ENCODE measurements at regions not wholly inside any gene's neighbourhood (a gene's known extent, or its start where the extent isn't known, plus 50 kb on each side); places are given as distances from the start of the nearest gene placed in this dataset.

GRCh38 chr20:58138395-58138794, 90.1 kb downstream of the ANKRD60 start:
- DNase-seq, result no peak

DNA sequence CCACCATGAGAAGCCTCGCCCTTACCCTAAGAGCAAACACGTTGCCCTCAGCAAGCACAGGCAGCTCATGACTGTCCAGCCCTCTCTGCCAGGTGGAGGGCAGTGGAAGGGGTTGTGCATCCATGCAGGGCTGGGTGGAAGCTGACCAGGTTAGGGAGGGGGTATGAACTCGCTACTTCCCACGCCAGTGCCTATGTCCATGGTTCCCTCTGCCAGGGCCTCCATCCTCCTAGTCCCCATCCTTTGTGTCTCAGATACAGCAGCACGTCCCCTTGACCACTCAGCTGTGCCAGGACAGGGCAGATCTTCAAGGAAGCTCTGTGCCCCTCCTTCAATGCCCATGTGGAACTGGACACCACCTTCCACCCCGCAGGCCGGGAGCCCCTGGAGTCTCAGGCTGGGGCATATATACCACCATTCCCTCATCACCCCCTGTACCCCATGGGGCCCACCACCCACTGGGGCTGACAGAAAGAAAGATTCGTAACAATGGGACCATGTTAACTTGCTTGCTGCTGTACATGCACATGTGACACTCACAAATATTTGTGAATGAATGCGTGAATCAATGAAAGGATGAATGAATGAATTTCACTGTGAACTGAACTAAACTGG, 90.7 kb downstream of the ANKRD60 start:
- no peak for DNase-seq

DNA sequence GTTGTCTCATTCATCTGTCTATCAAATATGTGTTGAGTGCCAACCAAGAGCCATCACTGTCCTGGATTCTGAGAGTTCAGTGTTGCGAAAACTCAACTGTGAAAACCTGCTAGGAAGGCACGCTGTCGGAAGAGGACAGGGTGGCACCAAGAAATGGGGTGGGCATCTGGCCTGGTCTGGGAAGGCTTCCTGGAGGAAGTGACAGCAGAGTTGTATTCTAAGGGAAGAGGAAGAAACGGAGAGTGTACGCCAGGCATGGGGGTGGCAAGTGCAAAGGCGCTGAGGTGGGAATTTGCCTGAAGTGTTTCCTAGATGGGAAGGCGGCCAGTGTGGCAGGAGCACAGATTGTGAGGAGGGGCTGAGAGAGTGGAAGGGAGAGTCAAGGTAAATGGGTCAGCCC, 91.2 kb downstream of the ANKRD60 start:
- no peak for DNase-seq

GRCh38 chr20:58136149-58136484, 92.3 kb downstream of the ANKRD60 start:
- no peak for DNase-seq

DNA sequence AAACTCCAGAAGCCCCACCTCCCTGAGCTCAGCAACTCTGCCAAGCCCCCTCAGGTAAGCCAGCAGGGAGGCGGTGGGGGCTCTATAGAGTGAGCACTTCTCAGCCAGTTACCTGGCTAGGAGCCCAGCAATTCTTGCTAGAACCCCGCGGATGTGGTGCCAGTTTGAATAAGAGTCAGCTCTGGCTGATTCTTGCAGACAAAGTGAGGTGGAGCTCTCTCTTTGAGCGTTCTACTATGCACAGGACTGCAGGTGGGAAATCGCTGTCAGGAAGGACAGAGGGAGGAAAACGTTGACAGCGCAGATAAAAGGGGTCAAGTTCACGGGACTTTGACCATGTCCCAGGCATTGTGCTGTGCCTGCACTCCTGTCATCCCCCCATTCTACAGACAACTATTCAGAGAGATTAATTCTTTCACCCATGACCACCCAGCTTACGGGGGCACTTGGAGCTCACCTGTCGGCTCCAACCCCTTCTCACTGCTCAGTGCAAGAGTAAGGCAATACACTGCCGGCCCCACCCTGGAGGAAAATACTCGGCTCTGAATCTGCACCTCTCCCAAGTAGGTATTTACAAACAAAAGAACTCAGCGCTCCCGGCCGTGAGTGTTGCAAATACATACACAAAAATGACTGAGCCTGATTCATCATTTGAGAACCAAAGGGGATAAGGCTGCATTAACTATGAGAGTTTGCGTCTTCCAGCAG, 92.9 kb downstream of the ANKRD60 start:
- no peak for DNase-seq

DNA sequence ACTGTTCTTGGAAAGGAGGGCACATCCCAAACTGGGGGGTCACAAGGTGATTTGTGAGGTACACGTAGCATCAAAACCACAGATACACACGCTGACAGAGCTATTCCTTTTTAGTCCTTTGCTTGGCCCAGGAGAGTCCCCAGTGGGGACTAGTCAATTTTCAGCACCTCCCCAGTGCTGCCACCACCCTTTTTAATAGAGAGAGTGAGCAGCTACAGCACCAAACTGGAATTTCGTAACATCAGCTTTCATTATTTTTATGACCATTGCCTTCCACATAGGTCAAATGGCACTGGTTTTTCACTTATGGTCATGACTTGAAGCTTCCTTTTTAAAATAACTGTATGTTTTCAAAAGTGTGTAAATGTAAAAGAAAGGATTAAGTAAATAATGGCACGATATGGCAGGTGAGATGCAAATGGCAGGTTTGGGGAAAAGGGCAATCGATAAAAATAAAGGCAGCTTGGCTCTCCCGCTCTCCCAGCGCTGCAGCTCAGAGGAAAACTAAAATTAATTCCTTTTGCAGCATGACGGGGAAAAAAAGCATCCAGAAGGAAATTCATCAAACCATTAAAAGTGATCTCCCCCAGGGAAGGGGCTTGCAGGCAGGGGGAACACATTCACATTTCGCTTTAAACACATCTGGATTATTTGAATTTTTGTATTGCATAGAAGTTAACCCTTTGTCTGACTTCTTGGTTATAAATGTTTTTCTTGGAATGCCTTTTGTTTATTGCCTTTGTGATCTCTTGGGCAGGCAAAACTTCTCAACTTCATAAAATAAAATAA, 95.2 kb downstream of the ANKRD60 start:
- no peak for DNase-seq

- no peak for DNase-seq
These were observed 96.8 kb downstream of the ANKRD60 start for GRCh38 chr20:58131551-58132142.

DNA sequence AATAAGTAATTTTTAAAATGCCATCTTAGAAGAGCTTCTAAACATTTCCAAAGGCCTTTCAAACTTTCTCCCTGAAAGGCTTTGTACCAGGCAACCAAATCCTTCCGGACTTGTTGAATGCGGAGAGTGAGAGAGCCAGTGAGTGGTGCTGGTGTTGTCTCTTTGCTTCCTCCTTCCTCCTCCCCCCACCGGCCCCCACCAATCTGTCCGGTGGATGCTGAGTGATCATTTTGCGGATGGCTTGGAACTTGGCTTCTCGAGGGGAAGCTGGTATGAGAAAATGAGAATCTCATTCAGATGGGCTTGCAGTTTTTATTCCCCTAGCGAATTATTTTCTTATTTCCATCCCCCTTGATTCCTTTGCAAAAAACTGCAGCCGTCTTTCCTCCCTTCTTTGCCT, 97.3 kb downstream of the ANKRD60 start:
- DNase-seq, result no peak

DNA sequence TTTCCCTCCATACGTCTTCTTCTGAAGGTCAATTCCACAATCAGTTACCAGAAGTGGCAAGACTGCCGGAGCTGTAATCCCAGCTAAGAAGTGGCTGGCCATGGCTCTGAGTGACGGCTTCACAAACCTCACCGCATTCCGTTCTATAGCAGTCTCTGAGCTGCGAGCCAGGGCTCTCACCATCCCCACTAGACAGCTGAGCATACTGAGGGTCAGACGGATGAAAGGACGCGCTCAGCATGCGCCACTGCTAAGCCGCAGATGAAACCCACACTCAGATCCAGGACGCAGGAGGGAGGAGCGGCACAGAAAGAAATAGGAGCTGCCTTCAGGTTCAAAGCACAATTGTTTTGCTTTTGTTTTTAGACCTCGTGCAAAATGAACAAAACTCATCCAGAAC, 97.9 kb downstream of the ANKRD60 start:
- DNase-seq, result no peak

GRCh38 chr20:58130156-58130555, 98.3 kb downstream of the ANKRD60 start:
- DNase-seq, result no peak

- DNase-seq, result no peak
These were observed 98.7 kb downstream of the ANKRD60 start for GRCh38 chr20:58129721-58130151.

GRCh38 chr20:58128635-58129625, 99.5 kb downstream of the ANKRD60 start:
- DNase-seq, result no peak

GRCh38 chr20:58127701-58128111, 100.7 kb downstream of the ANKRD60 start:
- no peak for DNase-seq

DNA sequence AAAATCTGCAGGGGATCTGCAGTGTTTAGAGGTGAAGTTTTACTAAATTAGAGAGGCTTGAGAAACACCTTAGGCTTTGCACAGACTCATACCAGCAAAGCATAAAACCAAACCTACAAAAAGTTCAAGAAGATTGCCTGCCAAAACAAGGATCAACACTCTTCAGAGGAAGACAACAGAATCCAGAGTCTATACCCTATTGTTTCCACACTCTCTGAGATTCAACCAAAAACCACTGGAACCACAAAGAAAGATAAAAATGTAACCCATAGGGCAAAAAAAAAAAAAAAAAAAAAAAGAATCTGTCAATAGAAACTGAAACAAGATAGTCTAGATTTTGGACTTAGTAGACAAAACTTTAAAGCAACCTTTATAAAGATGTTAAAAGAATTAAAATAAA, 102.7 kb downstream of the ANKRD60 start:
- no peak for DNase-seq

DNA sequence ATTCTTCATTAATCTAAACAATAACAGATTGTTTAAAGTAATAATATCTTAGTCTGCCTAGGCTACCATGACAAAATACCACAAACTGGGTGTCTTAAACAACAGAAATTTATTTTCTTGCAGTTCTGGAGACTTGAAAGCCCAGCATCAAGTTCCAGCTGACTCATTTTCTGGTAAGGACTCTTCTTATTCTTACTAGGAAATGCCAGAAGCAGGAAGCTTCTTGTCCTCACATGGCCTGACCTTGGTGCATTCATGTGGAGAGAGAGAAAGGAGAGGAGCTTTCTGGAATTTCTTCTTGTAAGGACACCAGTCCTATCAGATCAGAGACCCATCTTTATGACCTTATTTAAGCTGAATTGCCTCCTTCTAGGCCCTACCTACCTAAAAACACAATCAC, 110.5 kb downstream of the ANKRD60 start:
- DNase-seq, result no peak

DNA sequence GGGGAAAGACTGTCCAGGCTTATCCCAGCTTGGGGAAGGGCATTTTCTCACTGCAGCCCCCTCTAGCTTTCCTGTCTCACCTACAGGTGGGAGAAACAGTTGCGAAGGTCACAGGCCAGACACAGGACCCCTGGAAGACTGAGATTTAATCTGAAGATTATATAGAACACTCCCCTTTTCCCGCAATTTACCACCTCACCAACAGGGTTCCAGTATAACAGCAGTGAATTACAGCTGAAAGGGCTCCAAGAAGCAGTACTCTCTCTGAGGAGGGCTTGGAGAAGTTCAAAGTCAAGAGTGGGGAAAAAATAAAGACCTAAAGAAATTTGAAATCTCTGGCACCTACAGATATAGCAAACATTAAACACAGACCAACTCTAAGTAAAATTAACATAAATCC, 111.9 kb downstream of the ANKRD60 start:
- DNase-seq, result no peak

DNA sequence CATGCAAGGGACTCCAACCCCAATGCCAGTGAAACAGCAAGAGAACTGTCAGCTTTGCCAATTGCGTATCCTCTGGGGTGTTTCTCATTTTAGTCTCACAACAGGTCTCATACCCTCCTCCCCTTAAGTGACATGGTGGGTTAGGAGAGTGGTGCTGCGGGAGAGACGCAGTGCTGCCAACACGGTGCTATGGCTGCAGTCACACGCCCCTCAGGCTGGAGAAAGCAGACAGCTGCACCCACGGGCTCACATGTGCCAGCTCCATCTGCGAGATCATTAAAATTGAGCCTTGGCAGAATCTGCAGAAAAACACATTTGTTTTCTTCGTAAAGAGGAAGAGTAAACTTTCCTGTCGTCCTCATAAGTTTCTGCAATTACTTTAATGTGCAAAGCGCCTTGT, 114.7 kb downstream of the ANKRD60 start:
- no peak for DNase-seq

GRCh38 chr20:58112017-58112781, 116.3 kb downstream of the ANKRD60 start:
- no peak for DNase-seq

- no peak for DNase-seq
These were observed 117.0 kb downstream of the ANKRD60 start for GRCh38 chr20:58111310-58112016.

GRCh38 chr20:58109918-58110635, 118.4 kb downstream of the ANKRD60 start:
- no peak for DNase-seq
